Vagina (tissue), 2 donors: ENCODE measurements at regions not wholly inside any gene's neighbourhood (a gene's known extent, or its start where the extent isn't known, plus 50 kb on each side); places are given as distances from the start of the nearest gene placed in this dataset.

ENCODE experiments used
- POLR2A ChIP-seq, 2 donors: fragments of 450-650 bp; IDR thresholded peaks; one replicate each; pipeline ENCODE4 v1.6.1; 2017; ENCODE audit warnings: antibody characterized with exemption in 2 of 2, mild to moderate bottlenecking in 2 of 2, moderate library complexity in 2 of 2
- TF ChIP-seq, protein P1 (sequence below), 3 experiments: fragments of 450-650 bp in 2 of 3; fragments of 200-600 bp in 1 of 3; sonication (generic) in 1 of 3; IDR thresholded peaks; one replicate each; pipeline ENCODE4 v1.5.1; 2017 to 2019; ENCODE audit warnings: antibody characterized with exemption in 3 of 3, mild to moderate bottlenecking in 2 of 3, moderate library complexity in 2 of 3

DNA sequence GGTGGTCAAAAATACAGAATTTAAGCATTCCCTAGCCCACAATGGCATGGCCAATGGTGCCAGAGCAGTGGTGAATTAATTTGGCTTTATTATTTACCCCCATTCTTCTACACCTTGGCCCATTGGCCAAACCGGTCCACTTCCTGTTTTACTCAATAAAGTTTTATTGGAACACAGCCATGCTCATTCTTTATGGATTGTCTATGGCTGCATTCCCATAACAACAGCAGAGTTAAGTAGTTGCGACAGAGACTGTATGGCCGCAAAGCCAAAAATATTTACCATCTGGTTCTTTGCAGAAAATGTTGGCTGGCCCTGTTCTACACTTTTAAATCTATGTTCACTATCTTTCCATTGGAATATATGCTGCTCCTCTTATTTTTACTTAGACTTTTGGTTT is 130.3 kb upstream of the CCDC68 start:
- no peak for TF ChIP-seq POLR2A (IDR thresholded peaks at IDR 0.05)
- TF ChIP-seq, protein P1, sequence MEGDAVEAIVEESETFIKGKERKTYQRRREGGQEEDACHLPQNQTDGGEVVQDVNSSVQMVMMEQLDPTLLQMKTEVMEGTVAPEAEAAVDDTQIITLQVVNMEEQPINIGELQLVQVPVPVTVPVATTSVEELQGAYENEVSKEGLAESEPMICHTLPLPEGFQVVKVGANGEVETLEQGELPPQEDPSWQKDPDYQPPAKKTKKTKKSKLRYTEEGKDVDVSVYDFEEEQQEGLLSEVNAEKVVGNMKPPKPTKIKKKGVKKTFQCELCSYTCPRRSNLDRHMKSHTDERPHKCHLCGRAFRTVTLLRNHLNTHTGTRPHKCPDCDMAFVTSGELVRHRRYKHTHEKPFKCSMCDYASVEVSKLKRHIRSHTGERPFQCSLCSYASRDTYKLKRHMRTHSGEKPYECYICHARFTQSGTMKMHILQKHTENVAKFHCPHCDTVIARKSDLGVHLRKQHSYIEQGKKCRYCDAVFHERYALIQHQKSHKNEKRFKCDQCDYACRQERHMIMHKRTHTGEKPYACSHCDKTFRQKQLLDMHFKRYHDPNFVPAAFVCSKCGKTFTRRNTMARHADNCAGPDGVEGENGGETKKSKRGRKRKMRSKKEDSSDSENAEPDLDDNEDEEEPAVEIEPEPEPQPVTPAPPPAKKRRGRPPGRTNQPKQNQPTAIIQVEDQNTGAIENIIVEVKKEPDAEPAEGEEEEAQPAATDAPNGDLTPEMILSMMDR (IDR thresholded peaks at IDR 0.05), result no peak
